Heart left ventricle (tissue), 13 donors: ENCODE measurements at regions not wholly inside any gene's neighbourhood (a gene's known extent, or its start where the extent isn't known, plus 50 kb on each side); places are given as distances from the start of the nearest gene placed in this dataset.
"Not testable (repeated sequence)": the region's sequence is repeated elsewhere in the genome, so short reads cannot be mapped to it uniquely, and the experiment has no call there.

Experiments used
- CTCF ChIP-seq, 12 donors: fragments of 200-600 bp; sonication (generic) in 4 of 12; IDR thresholded peaks; one replicate each; pipeline versions ENCODE4 v1.5.0 to v1.8.0; 2018 to 2022; ENCODE audit warnings: antibody characterized with exemption in 12 of 12, mild to moderate bottlenecking in 5 of 12
- POLR2A ChIP-seq, 2 donors: fragments of 450-650 bp; IDR thresholded peaks; one replicate each; pipeline ENCODE4 v1.6.1; 2017; ENCODE audit warnings: antibody characterized with exemption in 2 of 2, mild to moderate bottlenecking in 2 of 2, moderate library complexity in 2 of 2
- donor health status: ischemic (EF 13 %, LVEDD 7.1; RV severe dilation, severe dysfunction).
- donor health status: DM: no; HTN: yes; CAD: no.
- donor health status: DM: no; HTN: no; CAD: no.
- donor health status: ischemic (EF 25% LVEDD 6.9; RV normal size, moderate dysfunction).
- donor health status: ischemic (EF 25% LVEDD 5.7; RV mildly dilated, moderate dysfunction).
- donor health status: ischemic (EF 35%, LVEDD 5.7; RV mildly dilated, moderate dysfunction).
- donor health status: nonischemic (EF 11% LVEDD 7.7; RV severe dilation, severe dysfunction).
- donor health status: DM: yes; HTN: yes; CAD: no.
- donor health status: PGD.
- donor health status: ischemic (EF 29% LVEDD 5.4; RV normal size, mild dysfunction).
- donor health status: nonischemic (EF 23%, LVEDD 6.1; RV moderate dilation, normal function).

- not testable (repeated sequence) for TF ChIP-seq CTCF, POLR2A (IDR thresholded peaks at IDR 0.05)
Measured at GRCh38 chr11:49362994-49363393, 154.6 kb upstream of the FOLH1 start.
